Right lobe of liver (tissue), 6 donors: ENCODE measurements at regions not wholly inside any gene's neighbourhood (a gene's known extent, or its start where the extent isn't known, plus 50 kb on each side); places are given as distances from the start of the nearest gene placed in this dataset.
A peak's percentile ranks its signal among the peaks of the same experiment; 100 is the strongest.

Experiments
- ATAC-seq, 4 donors: fragments of 200-7000 bp; cut with Tn5 transposase; one replicate each; pipeline ENCODE4 v1.9.1; 2020; ENCODE audit warnings: mild to moderate bottlenecking in 4 of 4, moderate library complexity in 4 of 4
- DNase-seq, 3 donors: peaks; one replicate each; pipeline ENCODE4 v3.0.0-alpha.2; 2020
- H3K27ac ChIP-seq, 3 donors: fragments of 200-600 bp; one replicate each; pipeline ENCODE4 v1.8.0; 2022
- H3K27me3 ChIP-seq, 2 donors: fragments of 200-600 bp; one replicate each; pipeline ENCODE4 v1.8.0; 2022
- H3K36me3 ChIP-seq, 4 donors: fragments of 200-600 bp; sonication (generic) in 1 of 4; one replicate each; pipeline versions ENCODE4 v1.5.1 to v1.8.0; 2017 to 2022; ENCODE audit warnings: control low read depth in 1 of 4
- H3K4me1 ChIP-seq, 4 donors: fragments of 200-600 bp; sonication (generic) in 1 of 4; one replicate each; pipeline versions ENCODE4 v1.5.1 to v1.8.0; 2017 to 2022; ENCODE audit warnings: control low read depth in 1 of 4
- H3K4me3 ChIP-seq, 3 donors: fragments of 200-600 bp; one replicate each; pipeline ENCODE4 v1.8.0; 2022
- H3K9me3 ChIP-seq, 4 donors: fragments of 200-600 bp; sonication (generic) in 1 of 4; one replicate each; pipeline versions ENCODE4 v1.5.1 to v1.8.0; 2017 to 2022; ENCODE audit warnings: control low read depth in 1 of 4
- POLR2A ChIP-seq: fragments of 450-650 bp; IDR thresholded peaks from one replicate; pipeline ENCODE4 v1.6.1; 2017; ENCODE audit warnings: antibody characterized with exemption, mild to moderate bottlenecking
- WGBS: methylation state at CpG from one replicate; pipeline ENCODE4 v1.1.6; 2018; ENCODE audit warnings: low coverage, low lambda C conversion rate; ENCODE audit not compliant: insufficient coverage; ENCODE audit errors: missing lambda C conversion rate; 5-methylcytosine and 5-hydroxymethylcytosine counted together
- intact Hi-C, 2 donors: fragments of 100-400 bp; cut with DNase I; formaldehyde crosslinking; loops; one replicate each; pipeline versions ENCODE4 v1.11.2 to v1.14.1; 2022
- TF ChIP-seq, protein P1 (sequence below), 4 donors: fragments of 200-600 bp in 3 of 4; fragments of 450-650 bp in 1 of 4; IDR thresholded peaks; one replicate each; pipeline versions ENCODE4 v1.5.1 to v1.8.0; 2016 to 2022; ENCODE audit warnings: antibody characterized with exemption in 4 of 4, mild to moderate bottlenecking in 2 of 4
- donor health status: DM: no; HTN: yes; CAD: no.
- donor health status: DM: no; HTN: no; CAD: no.
- donor health status: DM: no; HTN: no; CAD: no.
- donor health status: DM: no; HTN: yes; CAD: no.
- donor health status: DM: no; HTN: yes; CAD: no.

GRCh38 chr2:239673641-239674040 lies 272.8 kb upstream of the HDAC4 start:
- H3K36me3 ChIP-seq: no peaks in the 10 kb centered on the region
- H3K27me3 ChIP-seq: no peaks in the 10 kb centered on the region
- H3K27ac ChIP-seq: no peak overlapping the region
- no peak for ATAC-seq
- intact Hi-C loops: no loop called here
- peak in 1 of 3 donors; percentile 20 for DNase-seq
- 52% methylated on average over 4 of the region's 10 CpGs for WGBS
- H3K4me1 ChIP-seq: no peaks in the 10 kb centered on the region
- H3K9me3 ChIP-seq: no peaks in the 10 kb centered on the region
- no peak overlapping the region for H3K4me3 ChIP-seq
- no peak for TF ChIP-seq POLR2A
- TF ChIP-seq, protein P1, sequence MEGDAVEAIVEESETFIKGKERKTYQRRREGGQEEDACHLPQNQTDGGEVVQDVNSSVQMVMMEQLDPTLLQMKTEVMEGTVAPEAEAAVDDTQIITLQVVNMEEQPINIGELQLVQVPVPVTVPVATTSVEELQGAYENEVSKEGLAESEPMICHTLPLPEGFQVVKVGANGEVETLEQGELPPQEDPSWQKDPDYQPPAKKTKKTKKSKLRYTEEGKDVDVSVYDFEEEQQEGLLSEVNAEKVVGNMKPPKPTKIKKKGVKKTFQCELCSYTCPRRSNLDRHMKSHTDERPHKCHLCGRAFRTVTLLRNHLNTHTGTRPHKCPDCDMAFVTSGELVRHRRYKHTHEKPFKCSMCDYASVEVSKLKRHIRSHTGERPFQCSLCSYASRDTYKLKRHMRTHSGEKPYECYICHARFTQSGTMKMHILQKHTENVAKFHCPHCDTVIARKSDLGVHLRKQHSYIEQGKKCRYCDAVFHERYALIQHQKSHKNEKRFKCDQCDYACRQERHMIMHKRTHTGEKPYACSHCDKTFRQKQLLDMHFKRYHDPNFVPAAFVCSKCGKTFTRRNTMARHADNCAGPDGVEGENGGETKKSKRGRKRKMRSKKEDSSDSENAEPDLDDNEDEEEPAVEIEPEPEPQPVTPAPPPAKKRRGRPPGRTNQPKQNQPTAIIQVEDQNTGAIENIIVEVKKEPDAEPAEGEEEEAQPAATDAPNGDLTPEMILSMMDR (IDR thresholded peaks at IDR 0.05): no peak

- WGBS: 71% methylated on average over 15 of the region's 18 CpGs
These were observed 271.4 kb upstream of the HDAC4 start for GRCh38 chr2:239671916-239672849.

DNA sequence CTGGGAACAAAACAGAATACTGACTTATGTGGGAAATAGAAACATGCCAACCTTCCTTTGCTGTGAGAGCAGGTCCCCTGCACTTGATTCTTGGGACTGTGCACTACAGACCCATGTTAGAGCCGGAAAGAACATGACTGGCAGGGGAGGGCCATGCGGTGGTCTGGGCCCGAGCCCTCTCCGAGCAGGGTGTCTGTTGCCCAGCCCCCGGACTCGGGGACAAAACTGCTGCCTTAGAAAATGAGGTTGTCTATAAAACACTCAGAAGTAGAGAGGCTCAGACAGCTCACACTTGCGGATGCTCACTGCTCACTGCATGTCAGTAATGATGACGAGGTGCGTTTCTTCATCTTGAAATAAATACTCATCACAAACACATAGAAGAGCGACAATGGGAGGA lies 270.7 kb upstream of the HDAC4 start:
- Histone ChIP-seq H3K27me3 (no peaks in the 10 kb centered on the region), H3K27ac (no peak overlapping the region), H3K9me3 (no peaks in the 10 kb centered on the region), H3K4me1 (no peaks in the 10 kb centered on the region), H3K4me3 (no peak overlapping the region), H3K36me3 (no peaks in the 10 kb centered on the region)
- ATAC-seq (no peak), DNase-seq (peak in 1 of 3 donors; percentile 25)
- 57% methylated on average over 7 of the region's 10 CpGs for WGBS
- no peak for TF ChIP-seq POLR2A
- TF ChIP-seq, protein P1 (IDR thresholded peaks at IDR 0.05): no peak
- intact Hi-C loops: no loop called here

More at GRCh38 chr2:239671916-239672849, 271.4 kb upstream of the HDAC4 start:
- ATAC-seq (no peak), DNase-seq (peak in 1 of 3 donors; percentile 8)
- no peak for TF ChIP-seq POLR2A
- TF ChIP-seq, protein P1 (IDR thresholded peaks at IDR 0.05): no peak
- Histone ChIP-seq H3K36me3 (no peaks in the 10 kb centered on the region), H3K4me1 (no peaks in the 10 kb centered on the region), H3K27ac (no peak overlapping the region), H3K27me3 (no peaks in the 10 kb centered on the region), H3K4me3 (no peak overlapping the region), H3K9me3 (no peaks in the 10 kb centered on the region)
- intact Hi-C loops: no loop called here

DNA sequence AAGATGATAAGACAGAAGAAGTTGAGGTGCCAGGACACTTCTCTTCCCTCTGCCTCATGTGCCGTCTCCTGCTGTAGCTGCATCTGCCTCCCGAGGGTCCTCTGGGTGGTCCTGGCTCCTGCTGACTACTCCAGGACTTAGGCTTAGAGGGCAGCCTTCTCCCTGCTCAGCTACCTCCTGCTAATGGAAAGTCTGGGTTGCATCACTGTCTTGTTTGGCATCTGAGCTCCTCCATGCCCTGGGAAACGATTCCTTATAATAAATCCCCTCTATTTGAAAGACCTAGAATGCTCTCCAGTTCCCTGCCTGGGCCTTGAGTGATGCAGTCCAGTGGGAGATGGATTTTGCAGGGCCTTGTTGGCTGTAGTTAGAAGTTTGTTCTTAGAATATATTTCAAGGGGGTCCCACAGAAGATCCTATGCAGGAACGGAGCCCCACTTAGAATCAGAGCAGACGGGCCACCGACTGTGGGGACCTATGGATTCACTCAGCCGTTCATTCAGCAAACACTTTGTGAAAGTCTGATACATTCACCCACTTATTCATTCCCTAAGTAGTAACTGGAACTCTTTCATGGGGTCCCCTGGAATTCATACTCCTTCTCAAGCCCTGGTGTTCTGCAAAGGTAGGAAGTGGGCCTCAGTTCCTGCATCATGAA lies 269.8 kb upstream of the HDAC4 start:
- WGBS: 44% methylated on average over 1 of the region's 7 CpGs
- Histone ChIP-seq H3K27ac (no peak overlapping the region), H3K4me1 (no peaks in the 10 kb centered on the region), H3K4me3 (no peak overlapping the region), H3K36me3 (no peaks in the 10 kb centered on the region), H3K27me3 (no peaks in the 10 kb centered on the region), H3K9me3 (no peaks in the 10 kb centered on the region)
- intact Hi-C loops: no loop called here
- ATAC-seq (no peak), DNase-seq (peak in 1 of 3 donors; percentile 12)
- TF ChIP-seq, protein P1 (IDR thresholded peaks at IDR 0.05): no peak
- no peak for TF ChIP-seq POLR2A
